ENCODE measurements at regions not wholly inside any gene's neighbourhood (a gene's known extent, or its start where the extent isn't known, plus 50 kb on each side); places are given as distances from the start of the nearest gene placed in this dataset.

GRCh38 chr2:58479535-58480140 lies 238.5 kb upstream of the FANCL start:
- no peak for TF ChIP-seq GATA3 (IDR thresholded peaks at IDR 0.05; ENCODE audit: low read depth, low read length)
- no peak for TF ChIP-seq GATA2 (IDR thresholded peaks at IDR 0.05; ENCODE audit: low read depth, low read length)

GRCh38 chr2:58476556-58476955 lies 235.4 kb upstream of the FANCL start:
- TF ChIP-seq GATA3 (IDR thresholded peaks at IDR 0.05; ENCODE audit: low read depth, low read length) (no peak), GATA2 (IDR thresholded peaks at IDR 0.05; ENCODE audit: low read depth, low read length) (no peak)

- no peak for TF ChIP-seq GATA3 (IDR thresholded peaks at IDR 0.05; ENCODE audit: low read depth, low read length)
- no peak for TF ChIP-seq GATA2 (IDR thresholded peaks at IDR 0.05; ENCODE audit: low read depth, low read length)
Observed at GRCh38 chr2:58475756-58476155, 234.6 kb upstream of the FANCL start.

GRCh38 chr2:58473165-58473564 lies 232.0 kb upstream of the FANCL start:
- no peak for TF ChIP-seq GATA3 (IDR thresholded peaks at IDR 0.05; ENCODE audit: low read depth, low read length)
- TF ChIP-seq GATA2 (IDR thresholded peaks at IDR 0.05; ENCODE audit: low read depth, low read length): no peak

- TF ChIP-seq GATA2 (IDR thresholded peaks at IDR 0.05; ENCODE audit: low read depth, low read length) (no peak), GATA3 (IDR thresholded peaks at IDR 0.05; ENCODE audit: low read depth, low read length) (no peak)
Observed at GRCh38 chr2:58466804-58467203, 225.7 kb upstream of the FANCL start.

GRCh38 chr2:58460670-58461069 lies 219.5 kb upstream of the FANCL start:
- TF ChIP-seq GATA2 (IDR thresholded peaks at IDR 0.05; ENCODE audit: low read depth, low read length) (no peak), GATA3 (IDR thresholded peaks at IDR 0.05; ENCODE audit: low read depth, low read length) (no peak)

GRCh38 chr2:58449286-58450010 lies 208.3 kb upstream of the FANCL start:
- TF ChIP-seq GATA3 (IDR thresholded peaks at IDR 0.05; ENCODE audit: low read depth, low read length): no peak
- TF ChIP-seq GATA2 (IDR thresholded peaks at IDR 0.05; ENCODE audit: low read depth, low read length): no peak

- TF ChIP-seq GATA3 (IDR thresholded peaks at IDR 0.05; ENCODE audit: low read depth, low read length) (no peak), GATA2 (IDR thresholded peaks at IDR 0.05; ENCODE audit: low read depth, low read length) (no peak)
Observed at GRCh38 chr2:58448845-58449244, 207.7 kb upstream of the FANCL start.

- TF ChIP-seq GATA2 (IDR thresholded peaks at IDR 0.05; ENCODE audit: low read depth, low read length): no peak
- no peak for TF ChIP-seq GATA3 (IDR thresholded peaks at IDR 0.05; ENCODE audit: low read depth, low read length)
Observed at GRCh38 chr2:58448065-58448507, 207.0 kb upstream of the FANCL start.

GRCh38 chr2:58447586-58447985 lies 206.5 kb upstream of the FANCL start:
- no peak for TF ChIP-seq GATA2 (IDR thresholded peaks at IDR 0.05; ENCODE audit: low read depth, low read length)
- TF ChIP-seq GATA3 (IDR thresholded peaks at IDR 0.05; ENCODE audit: low read depth, low read length): no peak

- TF ChIP-seq GATA2 (IDR thresholded peaks at IDR 0.05; ENCODE audit: low read depth, low read length): no peak
- no peak for TF ChIP-seq GATA3 (IDR thresholded peaks at IDR 0.05; ENCODE audit: low read depth, low read length)
Observed at GRCh38 chr2:58441643-58442042, 200.5 kb upstream of the FANCL start.

- no peak for TF ChIP-seq GATA3 (IDR thresholded peaks at IDR 0.05; ENCODE audit: low read depth, low read length)
Observed at GRCh38 chr2:58436872-58437271, 195.7 kb upstream of the FANCL start.

- no peak for TF ChIP-seq GATA3 (IDR thresholded peaks at IDR 0.05; ENCODE audit: low read depth, low read length)
Observed at GRCh38 chr2:58435246-58435645, 194.1 kb upstream of the FANCL start.

- TF ChIP-seq GATA3 (IDR thresholded peaks at IDR 0.05; ENCODE audit: low read depth, low read length) (no peak), GATA2 (IDR thresholded peaks at IDR 0.05; ENCODE audit: low read depth, low read length) (no peak)
Observed at GRCh38 chr2:58434692-58435091, 193.6 kb upstream of the FANCL start.

- TF ChIP-seq GATA2 (IDR thresholded peaks at IDR 0.05; ENCODE audit: low read depth, low read length): no peak
- TF ChIP-seq GATA3 (IDR thresholded peaks at IDR 0.05; ENCODE audit: low read depth, low read length): no peak
Observed at GRCh38 chr2:58432491-58433170, 191.5 kb upstream of the FANCL start.
